H1 (cell line): ENCODE measurements at regions not wholly inside any gene's neighbourhood (a gene's known extent, or its start where the extent isn't known, plus 50 kb on each side); places are given as distances from the start of the nearest gene placed in this dataset.

ENCODE experiments used
- CTCF ChIA-PET: fragments of 300-600 bp; sonication (Branson Sonifier 250); formaldehyde crosslinking; loops from one replicate; lab custom pipeline; 2021; ENCODE audit not compliant: partially characterized antibody; lab: Charles Lee
- POLR2A ChIA-PET: fragments of 300-600 bp; sonication (Branson Sonifier 250); formaldehyde crosslinking; loops from one replicate; lab custom pipeline; 2021; ENCODE audit warnings: inconsistent platforms; ENCODE audit not compliant: partially characterized antibody; lab: Charles Lee
- DNase-seq, 2 experiments: peaks; one replicate each; pipeline versions ENCODE4 v3.0.0 to v3.0.0-alpha.2; 2010 to 2022; ENCODE audit warnings: low spot score in 2 of 2, low read depth in 1 of 2, mixed read lengths in 1 of 2
- FAIRE-seq: peaks from 2 replicates; lab custom pipeline; 2011; peaks lifted over from hg19 to GRCh38; lab: Jason Lieb, UNC
- H2AFZ ChIP-seq: 2 replicates; pipeline ENCODE4 v1.8.1; 2012; ENCODE audit warnings: low read length, inconsistent platforms
- H2AK5ac ChIP-seq: 2 replicates; pipeline ENCODE4 v1.6.1; 2013; ENCODE audit warnings: low read depth, low read length
- H2BK120ac ChIP-seq: replicated peaks from 2 replicates; pipeline ENCODE3; 2013; ENCODE audit warnings: low read depth, low read length, inconsistent platforms
- H2BK12ac ChIP-seq: 2 replicates; pipeline ENCODE4 v1.6.1; 2013; ENCODE audit warnings: low read depth, low read length
- H2BK15ac ChIP-seq: 2 replicates; pipeline ENCODE4 v1.6.1; 2013; ENCODE audit warnings: low read length
- H2BK20ac ChIP-seq: 2 replicates; pipeline ENCODE4 v1.6.1; 2013; ENCODE audit warnings: low read length
- H2BK5ac ChIP-seq: 2 replicates; pipeline ENCODE4 v1.6.1; 2013; ENCODE audit warnings: low read depth, low read length
- H3K14ac ChIP-seq: 2 replicates; pipeline ENCODE4 v1.6.1; 2013; ENCODE audit warnings: inconsistent platforms; ENCODE audit not compliant: insufficient read length
- H3K18ac ChIP-seq: 2 replicates; pipeline ENCODE4 v1.6.1; 2013; ENCODE audit warnings: low read length; ENCODE audit errors: extremely low read depth
- H3K23ac ChIP-seq: 2 replicates; pipeline ENCODE4 v1.6.1; 2013; ENCODE audit warnings: inconsistent platforms; ENCODE audit not compliant: insufficient read length
- H3K23me2 ChIP-seq: 2 replicates; pipeline ENCODE4 v1.6.1; 2013; ENCODE audit warnings: low read depth, low read length
- H3K27ac ChIP-seq: 2 replicates; pipeline ENCODE4 v1.6.1; 2011; ENCODE audit warnings: low read depth, low read length, inconsistent platforms
- H3K27me3 ChIP-seq, 4 experiments: replicated peaks in 1 of 4; 1 replicate in 1 of 4; 2 replicates in 3 of 4; pipeline versions ENCODE4 v1.6.1 to v1.8.1; 2011 to 2013; ENCODE audit warnings: low read length in 3 of 4, mild to moderate bottlenecking in 3 of 4, inconsistent platforms in 2 of 4, mixed read lengths in 2 of 4, moderate library complexity in 1 of 4; ENCODE audit not compliant: control insufficient read depth in 3 of 4, insufficient read depth in 3 of 4; ENCODE audit errors: extremely low read depth in 1 of 4
- H3K36me3 ChIP-seq, 4 experiments: 2 replicates each; pipeline versions ENCODE4 v1.6.1 to v1.8.1; 2011 to 2013; ENCODE audit warnings: mild to moderate bottlenecking in 4 of 4, low read length in 3 of 4, moderate library complexity in 2 of 4, control low read depth in 1 of 4, inconsistent platforms in 1 of 4; ENCODE audit not compliant: insufficient read depth in 4 of 4, control insufficient read depth in 2 of 4
- H3K4ac ChIP-seq: replicated peaks from 2 replicates; pipeline ENCODE3; 2013; ENCODE audit warnings: low read length, low read depth, mixed read lengths, inconsistent platforms; ENCODE audit not compliant: insufficient read length
- H3K4me1 ChIP-seq, 4 experiments: replicated peaks in 1 of 4; 1 replicate in 1 of 4; 2 replicates in 3 of 4; pipeline versions ENCODE4 v1.6.1 to v1.8.1; 2011 to 2013; ENCODE audit warnings: low read length in 3 of 4, inconsistent platforms in 2 of 4, mixed read lengths in 1 of 4; ENCODE audit not compliant: insufficient read depth in 4 of 4, control insufficient read depth in 3 of 4
- H3K4me2 ChIP-seq, 2 experiments: 2 replicates each; pipeline versions ENCODE4 v1.6.1 to v1.8.1; 2011 to 2013; ENCODE audit warnings: low read depth in 2 of 2, low read length in 2 of 2, control low read depth in 1 of 2, inconsistent platforms in 1 of 2, mild to moderate bottlenecking in 1 of 2; ENCODE audit not compliant: insufficient read depth in 1 of 2
- H3K4me3 ChIP-seq, 4 experiments: fragments of 200-600, 300-600 bp in 1 of 4; sonication (generic), shearing (Covaris generic), sonication (Bioruptor Twin) in 1 of 4; 2 replicates each; pipeline versions ENCODE4 v1.5.1 to v1.8.1; 2011 to 2016; ENCODE audit warnings: low read length in 4 of 4, low read depth in 3 of 4, control low read depth in 2 of 4, inconsistent platforms in 2 of 4, mild to moderate bottlenecking in 2 of 4, mixed read lengths in 1 of 4, moderate library complexity in 1 of 4; ENCODE audit not compliant: insufficient read depth in 2 of 4; ENCODE audit errors: extremely low read depth in 1 of 4
- H3K56ac ChIP-seq: replicated peaks from 2 replicates; pipeline ENCODE3; 2013; ENCODE audit warnings: low read depth, mild to moderate bottlenecking, mixed read lengths, low read length, inconsistent platforms; ENCODE audit not compliant: insufficient read length
- H3K79me1 ChIP-seq: 2 replicates; pipeline ENCODE4 v1.6.1; 2013; ENCODE audit warnings: low read depth, low read length, control low read depth
- H3K79me2 ChIP-seq, 2 experiments: 2 replicates each; pipeline versions ENCODE4 v1.6.1 to v1.8.1; 2012 to 2013; ENCODE audit warnings: low read length in 2 of 2, mild to moderate bottlenecking in 2 of 2, inconsistent platforms in 1 of 2; ENCODE audit not compliant: insufficient read depth in 2 of 2, control insufficient read depth in 1 of 2
- H3K9ac ChIP-seq, 4 experiments: replicated peaks in 1 of 4; 1 replicate in 1 of 4; 2 replicates in 3 of 4; pipeline versions ENCODE4 v1.6.1 to v1.8.1; 2011 to 2013; ENCODE audit warnings: low read depth in 3 of 4, low read length in 3 of 4, control low read depth in 2 of 4, mild to moderate bottlenecking in 2 of 4, moderate library complexity in 2 of 4, inconsistent platforms in 1 of 4; ENCODE audit errors: extremely low read depth in 1 of 4
- H3K9me3 ChIP-seq, 2 experiments: 2 replicates each; pipeline versions ENCODE4 v1.6.1 to v1.8.1; 2012 to 2013; ENCODE audit warnings: mild to moderate bottlenecking in 2 of 2, moderate library complexity in 2 of 2, control low read depth in 1 of 2, inconsistent platforms in 1 of 2, low read depth in 1 of 2, low read length in 1 of 2, mixed read lengths in 1 of 2; ENCODE audit not compliant: insufficient read depth in 2 of 2
- H4K20me1 ChIP-seq, 2 experiments: replicated peaks in 1 of 2; 2 replicates each; pipeline versions ENCODE3 to v1.8.1; 2011 to 2013; ENCODE audit warnings: inconsistent platforms in 2 of 2, low read length in 2 of 2, mild to moderate bottlenecking in 1 of 2; ENCODE audit not compliant: insufficient read depth in 2 of 2, control insufficient read depth in 1 of 2
- H4K5ac ChIP-seq: 2 replicates; pipeline ENCODE4 v1.6.1; 2013; ENCODE audit warnings: low read length, low read depth, mixed read lengths, inconsistent platforms; ENCODE audit not compliant: insufficient read length
- H4K8ac ChIP-seq: 2 replicates; pipeline ENCODE4 v1.8.0; 2013; ENCODE audit warnings: mild to moderate bottlenecking, moderate library complexity, low read length, inconsistent platforms; ENCODE audit not compliant: insufficient read depth; ENCODE audit errors: extremely low read depth
- H4K91ac ChIP-seq: replicated peaks from 2 replicates; pipeline ENCODE3; 2013; ENCODE audit warnings: low read length, mixed read lengths, inconsistent platforms; ENCODE audit not compliant: insufficient read length
- BACH1 ChIP-seq: IDR thresholded peaks from 2 replicates; pipeline ENCODE4 v1.6.1; 2012; ENCODE audit warnings: low read length, improper control_type of control experiment
- KDM1A ChIP-seq: fragments of 200-600, 300-600 bp; sonication (generic); IDR thresholded peaks from 2 replicates; pipeline ENCODE4 v1.7.1; 2016; ENCODE audit warnings: mild to moderate bottlenecking, low read length, borderline replicate concordance
- KDM4A ChIP-seq: IDR thresholded peaks from one replicate; pipeline ENCODE4 v1.7.1; 2012; ENCODE audit warnings: low read depth, mild to moderate bottlenecking, moderate library complexity, low read length, inconsistent platforms; ENCODE audit not compliant: severe bottlenecking
- POLR2AphosphoS5 ChIP-seq: IDR thresholded peaks from 2 replicates; pipeline ENCODE4 v1.6.1; 2011; ENCODE audit warnings: low read depth, low read length
- SP2 ChIP-seq: IDR thresholded peaks from 2 replicates; pipeline ENCODE4 v1.6.1; 2012; ENCODE audit warnings: mild to moderate bottlenecking, low read length, inconsistent platforms
- SP4 ChIP-seq: IDR thresholded peaks from 2 replicates; pipeline ENCODE4 v1.6.1; 2012; ENCODE audit warnings: low read length, inconsistent platforms
- SRF ChIP-seq: IDR thresholded peaks from 2 replicates; pipeline ENCODE4 v1.6.1; 2011; ENCODE audit warnings: mild to moderate bottlenecking, low read depth, low read length, moderate library complexity
- WGBS, 2 experiments: shearing (Covaris generic) in 1 of 2; methylation state at CpG; one replicate each; pipeline versions ENCODE4 v1.1.6 to v1.1.7; 2013 to 2015; ENCODE audit warnings: low lambda C conversion rate in 2 of 2, mixed read lengths in 2 of 2, inconsistent platforms in 1 of 2, low coverage in 1 of 2, missing lambda C conversion rate in 1 of 2; ENCODE audit not compliant: insufficient replicate concordance in 2 of 2, insufficient coverage in 1 of 2, insufficient read length in 1 of 2; ENCODE audit errors: extremely low coverage in 1 of 2, missing lambda C conversion rate in 1 of 2; 5-methylcytosine and 5-hydroxymethylcytosine counted together

DNA sequence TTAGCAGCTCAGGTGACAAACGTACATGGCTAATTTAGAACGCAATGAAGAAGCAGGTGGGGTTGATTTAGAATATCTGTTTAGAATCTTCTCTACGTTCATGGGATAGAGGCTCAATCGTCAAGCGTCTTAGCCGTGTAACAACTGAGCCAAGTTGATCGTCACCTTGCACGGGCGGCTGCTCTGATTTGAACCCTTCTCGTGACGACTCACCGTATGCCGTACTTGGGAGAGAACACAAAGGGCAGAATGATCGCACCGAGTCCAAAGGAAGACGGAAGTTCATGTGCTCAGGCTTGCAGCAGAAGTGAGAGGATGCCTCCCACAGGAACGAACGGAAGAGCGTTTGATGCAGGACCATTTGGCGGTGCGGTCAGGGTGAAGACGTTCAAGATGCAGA is 108.3 kb upstream of the TCERG1L start:
- H3K9me3 ChIP-seq, result no peaks in the 10 kb centered on the region
- H3K23ac ChIP-seq, result no peak overlapping the region
- H4K20me1 ChIP-seq, result no peaks in the 10 kb centered on the region
- H2BK20ac ChIP-seq, result no peak overlapping the region
- H3K27me3 ChIP-seq, result no peaks in the 10 kb centered on the region
- no peak overlapping the region for H4K5ac ChIP-seq
- no peak overlapping the region for H3K27ac ChIP-seq
- POLR2A ChIA-PET, result interaction anchor here (0.6 kb wide), 1 partner anchor 333 kb away, joined by 3 read pairs; no protein-coding TSS in a partner anchor
- H2BK5ac ChIP-seq, result no peak overlapping the region
- H3K4me2 ChIP-seq, result no peak overlapping the region
- H3K36me3 ChIP-seq, result no peaks in the 10 kb centered on the region
- no peak overlapping the region for H3K56ac ChIP-seq
- H3K14ac ChIP-seq, result no peak overlapping the region
- CTCF ChIA-PET, result no interaction called here
- no peak overlapping the region for H3K9ac ChIP-seq
- no peak overlapping the region for H2AFZ ChIP-seq
- no peak overlapping the region for H2BK12ac ChIP-seq
- H3K4me3 ChIP-seq, result no peak overlapping the region
- no peak for TF ChIP-seq SP4
- no peak for TF ChIP-seq SP2
- TF ChIP-seq POLR2AphosphoS5, result no peak
- no peak for TF ChIP-seq KDM4A
- TF ChIP-seq KDM1A, result no peak
- TF ChIP-seq SRF, result no peak
- TF ChIP-seq BACH1, result no peak
- no peak for DNase-seq
- no peaks in the 10 kb centered on the region for H3K23me2 ChIP-seq
- H2BK120ac ChIP-seq, result no peak overlapping the region
- no peaks in the 10 kb centered on the region for H3K79me1 ChIP-seq
- no peaks in the 10 kb centered on the region for H3K79me2 ChIP-seq
- no peak overlapping the region for H2BK15ac ChIP-seq
- H3K4me1 ChIP-seq, result no peaks in the 10 kb centered on the region
- no peak overlapping the region for H4K8ac ChIP-seq
- H4K91ac ChIP-seq, result no peak overlapping the region
- no peak overlapping the region for H3K18ac ChIP-seq
- no peak overlapping the region for H2AK5ac ChIP-seq
- no peak for FAIRE-seq
- 91% methylated on average over 22 of the region's 22 CpGs; no CpG with 5 or more reads in 1 of the 2 experiments for WGBS, 2 experiments
- H3K4ac ChIP-seq, result no peak overlapping the region
